Ascending aorta (tissue), 2 donors: ENCODE measurements at regions not wholly inside any gene's neighbourhood (a gene's known extent, or its start where the extent isn't known, plus 50 kb on each side); places are given as distances from the start of the nearest gene placed in this dataset.

ENCODE experiments used
- DNase-seq, 2 donors: peaks; one replicate each; pipeline ENCODE4 v3.0.0-alpha.2; 2019; ENCODE audit warnings: low spot score in 2 of 2
- H3K27ac ChIP-seq, 2 donors: fragments of 200-600 bp; sonication (generic); one replicate each; pipeline ENCODE4 v1.5.1; 2016 to 2017; ENCODE audit warnings: mild to moderate bottlenecking in 1 of 2
- H3K27me3 ChIP-seq: fragments of 200-600 bp; sonication (generic); one replicate; pipeline ENCODE4 v1.5.1; 2017
- H3K36me3 ChIP-seq, 2 donors: fragments of 200-600 bp; sonication (generic); one replicate each; pipeline ENCODE4 v1.5.1; 2016
- H3K4me1 ChIP-seq, 2 donors: fragments of 200-600 bp; sonication (generic); one replicate each; pipeline ENCODE4 v1.5.1; 2016 to 2017; ENCODE audit warnings: mild to moderate bottlenecking in 1 of 2
- H3K4me3 ChIP-seq, 2 donors: fragments of 200-600 bp; sonication (generic); one replicate each; pipeline ENCODE4 v1.5.1; 2016 to 2017; ENCODE audit warnings: mild to moderate bottlenecking in 1 of 2
- H3K9me3 ChIP-seq, 2 donors: fragments of 200-600 bp; sonication (generic); one replicate each; pipeline ENCODE4 v1.5.1; 2016
- CTCF ChIP-seq, 3 experiments: fragments of 200-600 bp in 2 of 3; fragments of 450-650 bp in 1 of 3; sonication (generic) in 2 of 3; IDR thresholded peaks; one replicate each; pipeline ENCODE4 v1.5.1; 2016 to 2019; ENCODE audit warnings: antibody characterized with exemption in 3 of 3, mild to moderate bottlenecking in 1 of 3, moderate library complexity in 1 of 3
- intact Hi-C: fragments of 100-400 bp; cut with DNase I; formaldehyde crosslinking; loops from one replicate; pipeline ENCODE4 v1.15.1; 2023

- H3K36me3 ChIP-seq: no peaks in the 10 kb centered on the region
- no peak overlapping the region for H3K4me3 ChIP-seq
- intact Hi-C loops: no loop called here
- H3K27ac ChIP-seq: no peak overlapping the region
- TF ChIP-seq CTCF (IDR thresholded peaks at IDR 0.05): no peak
- no peak for DNase-seq
- no peaks in the 10 kb centered on the region for H3K9me3 ChIP-seq
- H3K4me1 ChIP-seq: no peaks in the 10 kb centered on the region
- no peaks in the 10 kb centered on the region for H3K27me3 ChIP-seq
Measured at GRCh38 chr13:30121244-30121643, 186.1 kb downstream of the KATNAL1 start.

GRCh38 chr13:30120133-30120822, 187.1 kb downstream of the KATNAL1 start:
- Histone ChIP-seq H3K27me3 (no peaks in the 10 kb centered on the region), H3K27ac (no peak overlapping the region), H3K4me3 (no peak overlapping the region), H3K4me1 (peaks cover 0 to 3% of the 10 kb centered on the region in 2 donors), H3K36me3 (no peaks in the 10 kb centered on the region), H3K9me3 (no peaks in the 10 kb centered on the region)
- no peak for DNase-seq
- TF ChIP-seq CTCF (IDR thresholded peaks at IDR 0.05): no peak
- intact Hi-C loops: no loop called here

- Histone ChIP-seq H3K36me3 (no peaks in the 10 kb centered on the region), H3K9me3 (no peaks in the 10 kb centered on the region), H3K4me3 (no peak overlapping the region), H3K4me1 (peaks cover 0 to 5% of the 10 kb centered on the region in 2 donors), H3K27me3 (no peaks in the 10 kb centered on the region), H3K27ac (no peak overlapping the region)
- intact Hi-C loops: no loop called here
- TF ChIP-seq CTCF (IDR thresholded peaks at IDR 0.05): no peak
- DNase-seq: no peak
Measured at GRCh38 chr13:30119476-30119875, 187.9 kb downstream of the KATNAL1 start.

GRCh38 chr13:30116379-30116778, 191.0 kb downstream of the KATNAL1 start:
- Histone ChIP-seq H3K9me3 (no peaks in the 10 kb centered on the region), H3K36me3 (no peaks in the 10 kb centered on the region), H3K4me1 (peaks cover 0 to 10% of the 10 kb centered on the region in 2 donors), H3K4me3 (no peak overlapping the region), H3K27ac (no peak overlapping the region), H3K27me3 (no peaks in the 10 kb centered on the region)
- no peak for DNase-seq
- no peak for TF ChIP-seq CTCF (IDR thresholded peaks at IDR 0.05)
- intact Hi-C loops: no loop called here

GRCh38 chr13:30115257-30115600, 192.1 kb downstream of the KATNAL1 start:
- no peak overlapping the region for H3K27ac ChIP-seq
- H3K4me3 ChIP-seq: peak overlapping the region; percentile 75 to 76
- H3K9me3 ChIP-seq: no peaks in the 10 kb centered on the region
- no peak for TF ChIP-seq CTCF (IDR thresholded peaks at IDR 0.05)
- DNase-seq: no peak
- intact Hi-C loops: loop anchor here (1.0 to 2.0 kb wide), 2 partner anchors 520 to 607 kb away; partner anchors contain the start of gene SLC7A1
- no peaks in the 10 kb centered on the region for H3K27me3 ChIP-seq
- H3K4me1 ChIP-seq: peaks cover 0 to 10% of the 10 kb centered on the region in 2 donors
- no peaks in the 10 kb centered on the region for H3K36me3 ChIP-seq
